ENCODE measurements at regions not wholly inside any gene's neighbourhood (a gene's known extent, or its start where the extent isn't known, plus 50 kb on each side); places are given as distances from the start of the nearest gene placed in this dataset.
"Not testable (repeated sequence)": the region's sequence is repeated elsewhere in the genome, so short reads cannot be mapped to it uniquely, and the experiment has no call there.

DNA sequence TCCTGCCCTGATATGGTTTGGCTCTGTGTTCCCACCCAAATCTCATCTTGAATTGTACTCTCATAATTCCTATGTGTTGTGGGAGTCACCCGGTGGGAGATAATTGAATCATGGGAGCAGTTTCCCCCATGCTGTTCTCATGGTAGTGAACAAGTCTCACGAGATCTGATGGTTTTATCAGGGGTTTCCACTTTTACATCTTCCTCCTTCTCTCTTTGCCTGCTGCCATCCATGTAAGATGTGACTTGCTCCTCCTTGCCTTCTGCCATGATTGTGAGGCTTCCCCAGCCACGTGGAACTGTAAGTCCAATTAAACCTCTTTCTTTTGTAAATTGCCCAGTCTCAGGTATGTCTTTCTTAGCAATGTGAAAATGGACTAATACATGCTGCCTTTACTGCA, 111.9 kb upstream of the STMND1 start:
- not testable (repeated sequence) for TF ChIP-seq CTCF (conservative IDR thresholded peaks at IDR 0.05; ENCODE audit: low read length); EZH2phosphoT487 (IDR thresholded peaks at IDR 0.05; ENCODE audit: borderline replicate concordance, low read depth, low read length)
